PC-9 (cell line): ENCODE measurements at regions not wholly inside any gene's neighbourhood (a gene's known extent, or its start where the extent isn't known, plus 50 kb on each side); places are given as distances from the start of the nearest gene placed in this dataset.

Experiments
- BruUV-seq: library from RNA; stranded (reverse); fragments of 400-500 nt; replicated peaks from 2 replicates; lab custom pipeline; 2021; lab: Mats Ljungman, UMichigan
- CTCF ChIA-PET: fragments of 300-600 bp; sonication (Branson Sonifier 250); formaldehyde crosslinking; loops from one replicate; lab custom pipeline; 2022; ENCODE audit warnings: antibody characterized with exemption; lab: Charles Lee
- POLR2A ChIA-PET: fragments of 300-600 bp; sonication (Branson Sonifier 250); formaldehyde crosslinking; loops from one replicate; lab custom pipeline; 2022; ENCODE audit warnings: antibody characterized with exemption; ENCODE audit not compliant: unreplicated experiment; lab: Charles Lee
- DNase-seq, 2 experiments: peaks; one replicate each; pipeline versions ENCODE4 v3.0.0 to v3.0.0-alpha.2; 2015 to 2022; ENCODE audit warnings: mixed read lengths in 1 of 2
- H2AFZ ChIP-seq: fragments of 200-600 bp; sonication (generic); 2 replicates; pipeline ENCODE4 v1.8.1; 2017; ENCODE audit warnings: antibody characterized with exemption
- H3F3A ChIP-seq: fragments of 200-600 bp; sonication (generic); 2 replicates; pipeline ENCODE4 v1.8.1; 2017; ENCODE audit warnings: antibody characterized with exemption, mild to moderate bottlenecking, low read depth; ENCODE audit not compliant: insufficient read depth
- H3K27ac ChIP-seq: fragments of 200-600 bp; sonication (generic); 2 replicates; pipeline ENCODE4 v1.6.1; 2016; ENCODE audit warnings: mixed run types
- H3K27me3 ChIP-seq: fragments of 200-600 bp; sonication (generic); 2 replicates; pipeline ENCODE4 v1.6.1; 2016; ENCODE audit warnings: low read depth, mixed run types; ENCODE audit not compliant: insufficient read depth
- H3K36me3 ChIP-seq: fragments of 200-600 bp; sonication (generic); 2 replicates; pipeline ENCODE4 v1.6.1; 2016; ENCODE audit warnings: low read depth, mixed run types
- H3K4me1 ChIP-seq: fragments of 200-600 bp; sonication (generic); replicated peaks from 2 replicates; pipeline ENCODE4 v1.6.1; 2016; ENCODE audit warnings: mixed run types; ENCODE audit not compliant: insufficient read depth
- H3K4me2 ChIP-seq: fragments of 200-600 bp; sonication (generic); 2 replicates; pipeline ENCODE4 v1.6.1; 2017; ENCODE audit warnings: mixed run types
- H3K4me3 ChIP-seq: fragments of 200-600 bp; sonication (generic); 2 replicates; pipeline ENCODE4 v1.6.1; 2016; ENCODE audit warnings: mixed run types
- H3K79me2 ChIP-seq: fragments of 200-600 bp; sonication (generic); 2 replicates; pipeline ENCODE4 v1.6.1; 2017; ENCODE audit warnings: low read depth, mixed run types
- H3K9me2 ChIP-seq: fragments of 200-600 bp; sonication (generic); 2 replicates; pipeline ENCODE4 v1.8.1; 2017; ENCODE audit warnings: mild to moderate bottlenecking; ENCODE audit not compliant: insufficient read depth
- H3K9me3 ChIP-seq: fragments of 200-600 bp; sonication (generic); 2 replicates; pipeline ENCODE4 v1.8.1; 2016; ENCODE audit warnings: low read depth; ENCODE audit not compliant: insufficient read depth
- H4K20me1 ChIP-seq: fragments of 200-600 bp; sonication (generic); 2 replicates; pipeline ENCODE4 v1.8.1; 2017; ENCODE audit not compliant: insufficient read depth
- EZH2 ChIP-seq: fragments of 200-600 bp; sonication (generic); IDR thresholded peaks from 2 replicates; pipeline ENCODE4 v1.8.0; 2017; ENCODE audit warnings: antibody characterized with exemption, low read depth
- intact Hi-C: fragments of 100-400 bp; cut with micrococcal nuclease; formaldehyde crosslinking; loops from one replicate; pipeline ENCODE4 v1.10.0; 2022; ENCODE audit not compliant: unreplicated experiment
- TF ChIP-seq, protein P1 (sequence below): fragments of 200-600 bp; sonication (generic); conservative IDR thresholded peaks from 2 replicates; pipeline ENCODE4 v1.6.1; 2017; ENCODE audit warnings: mixed run types, antibody characterized with exemption, mild to moderate bottlenecking, moderate library complexity

DNA sequence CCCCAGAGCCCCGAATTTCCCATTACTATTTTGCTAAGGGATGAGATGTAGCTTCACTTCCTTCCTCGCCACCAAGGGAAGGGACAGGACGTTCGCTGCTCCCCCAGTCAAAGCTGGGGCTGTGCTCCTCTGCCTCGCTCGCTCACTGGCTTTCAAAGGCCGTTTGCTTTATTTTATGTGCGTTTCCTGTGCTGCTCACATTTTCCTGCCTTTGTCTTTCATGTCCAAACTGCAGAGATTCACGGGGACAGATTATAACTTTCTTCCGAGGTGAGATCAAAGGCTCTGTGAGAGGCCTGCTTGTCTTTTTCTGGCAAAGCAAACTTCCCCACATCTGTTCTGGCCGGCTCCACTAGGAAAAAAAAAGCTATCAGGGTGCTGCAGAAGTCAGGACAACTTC is 76.0 kb upstream of the FZD10 start:
- no peak overlapping the region for H3K4me2 ChIP-seq
- no peak for DNase-seq
- no peaks in the 10 kb centered on the region for H3K9me2 ChIP-seq
- no peak overlapping the region for H2AFZ ChIP-seq
- no peaks in the 10 kb centered on the region for H3K4me1 ChIP-seq
- no peak overlapping the region for H3K4me3 ChIP-seq
- no peaks in the 10 kb centered on the region for H3K36me3 ChIP-seq
- no peaks in the 10 kb centered on the region for H3K79me2 ChIP-seq
- intact Hi-C loops = no loop called here
- H3K27me3 ChIP-seq = peaks cover 73% of the 10 kb centered on the region
- ChIA-PET POLR2A (no interaction called here), CTCF (no interaction called here)
- TF ChIP-seq, protein P1, sequence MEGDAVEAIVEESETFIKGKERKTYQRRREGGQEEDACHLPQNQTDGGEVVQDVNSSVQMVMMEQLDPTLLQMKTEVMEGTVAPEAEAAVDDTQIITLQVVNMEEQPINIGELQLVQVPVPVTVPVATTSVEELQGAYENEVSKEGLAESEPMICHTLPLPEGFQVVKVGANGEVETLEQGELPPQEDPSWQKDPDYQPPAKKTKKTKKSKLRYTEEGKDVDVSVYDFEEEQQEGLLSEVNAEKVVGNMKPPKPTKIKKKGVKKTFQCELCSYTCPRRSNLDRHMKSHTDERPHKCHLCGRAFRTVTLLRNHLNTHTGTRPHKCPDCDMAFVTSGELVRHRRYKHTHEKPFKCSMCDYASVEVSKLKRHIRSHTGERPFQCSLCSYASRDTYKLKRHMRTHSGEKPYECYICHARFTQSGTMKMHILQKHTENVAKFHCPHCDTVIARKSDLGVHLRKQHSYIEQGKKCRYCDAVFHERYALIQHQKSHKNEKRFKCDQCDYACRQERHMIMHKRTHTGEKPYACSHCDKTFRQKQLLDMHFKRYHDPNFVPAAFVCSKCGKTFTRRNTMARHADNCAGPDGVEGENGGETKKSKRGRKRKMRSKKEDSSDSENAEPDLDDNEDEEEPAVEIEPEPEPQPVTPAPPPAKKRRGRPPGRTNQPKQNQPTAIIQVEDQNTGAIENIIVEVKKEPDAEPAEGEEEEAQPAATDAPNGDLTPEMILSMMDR = no peak
- no peak for TF ChIP-seq EZH2
- no TSS peak for BruUV-seq
- H3K27ac ChIP-seq = no peak overlapping the region
- H3F3A ChIP-seq = no peaks in the 10 kb centered on the region
- no peaks in the 10 kb centered on the region for H3K9me3 ChIP-seq
- no peaks in the 10 kb centered on the region for H4K20me1 ChIP-seq

DNA sequence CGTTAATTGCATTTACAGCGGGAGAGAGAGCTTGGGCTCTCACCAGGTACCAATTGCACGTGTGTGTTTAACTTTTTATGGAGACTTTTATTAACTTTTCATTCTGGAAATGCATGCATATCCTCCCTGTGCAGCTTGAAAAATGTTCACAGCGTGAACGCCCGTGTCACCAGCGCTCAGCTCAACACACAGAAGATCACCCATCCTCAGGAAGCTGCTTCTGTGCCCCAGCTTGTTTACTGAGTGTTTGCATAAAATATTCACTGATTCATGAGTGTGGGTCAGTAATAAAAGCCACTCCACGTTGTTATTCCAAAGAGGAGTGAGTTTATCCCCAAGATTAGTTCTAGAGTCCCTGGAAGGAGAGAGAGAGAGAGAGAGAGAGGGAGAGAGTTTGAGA is 75.5 kb upstream of the FZD10 start:
- no peaks in the 10 kb centered on the region for H3K4me1 ChIP-seq
- TF ChIP-seq EZH2 = no peak
- TF ChIP-seq, protein P1 = no peak
- no peak overlapping the region for H3K27ac ChIP-seq
- ChIA-PET CTCF (no interaction called here), POLR2A (no interaction called here)
- intact Hi-C loops = no loop called here
- BruUV-seq = no TSS peak
- no peaks in the 10 kb centered on the region for H3F3A ChIP-seq
- no peak overlapping the region for H3K4me3 ChIP-seq
- H3K4me2 ChIP-seq = no peak overlapping the region
- no peaks in the 10 kb centered on the region for H3K9me2 ChIP-seq
- H2AFZ ChIP-seq = no peak overlapping the region
- no peaks in the 10 kb centered on the region for H3K9me3 ChIP-seq
- H3K27me3 ChIP-seq = peaks cover 69% of the 10 kb centered on the region
- no peaks in the 10 kb centered on the region for H4K20me1 ChIP-seq
- H3K36me3 ChIP-seq = no peaks in the 10 kb centered on the region
- no peak for DNase-seq
- no peaks in the 10 kb centered on the region for H3K79me2 ChIP-seq

DNA sequence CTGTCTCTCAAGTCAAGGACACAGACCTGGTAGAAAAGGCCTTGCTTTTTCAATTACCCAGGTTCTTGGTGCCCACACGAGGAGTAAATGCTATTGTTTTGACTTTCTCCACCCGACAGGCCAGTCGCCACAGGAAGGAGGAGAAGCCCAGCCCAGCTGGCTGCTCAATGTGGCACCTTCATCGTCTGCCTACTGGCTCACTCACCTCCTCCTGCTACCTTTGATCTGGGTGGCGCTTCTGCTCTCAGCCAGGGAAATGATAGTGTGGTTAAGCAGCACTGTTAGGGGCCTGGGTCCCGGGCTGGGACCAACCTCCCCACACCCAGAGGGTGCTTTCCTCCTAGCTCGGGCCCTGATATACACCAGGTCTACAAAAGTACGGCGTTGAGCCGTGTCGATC is 75.0 kb upstream of the FZD10 start:
- CTCF ChIA-PET = no interaction called here
- no TSS peak for BruUV-seq
- TF ChIP-seq, protein P1 = no peak
- no peak for TF ChIP-seq EZH2

More for the DNA sequence above, 75.0 kb upstream of the FZD10 start:
- H3K9me3 ChIP-seq = no peaks in the 10 kb centered on the region
- H3K9me2 ChIP-seq = no peaks in the 10 kb centered on the region
- POLR2A ChIA-PET = no interaction called here
- H3K4me3 ChIP-seq = no peak overlapping the region
- H2AFZ ChIP-seq = no peak overlapping the region
- H3K4me1 ChIP-seq = no peaks in the 10 kb centered on the region
- no peak overlapping the region for H3K4me2 ChIP-seq
- no peak overlapping the region for H3K27ac ChIP-seq
- H3F3A ChIP-seq = no peaks in the 10 kb centered on the region
- intact Hi-C loops = no loop called here
- H3K27me3 ChIP-seq = peaks cover 65% of the 10 kb centered on the region
- no peaks in the 10 kb centered on the region for H3K79me2 ChIP-seq
- no peaks in the 10 kb centered on the region for H4K20me1 ChIP-seq
- DNase-seq = no peak
- H3K36me3 ChIP-seq = no peaks in the 10 kb centered on the region
